H9 (cell line): ENCODE measurements at regions not wholly inside any gene's neighbourhood (a gene's known extent, or its start where the extent isn't known, plus 50 kb on each side); places are given as distances from the start of the nearest gene placed in this dataset.

Source experiments
- DNase-seq: peaks from one replicate; pipeline ENCODE4 v3.0.0-alpha.2; 2017
- H2AFZ ChIP-seq: one replicate; pipeline ENCODE4 v1.6.1; 2013; ENCODE audit warnings: mild to moderate bottlenecking, low read length, control low read depth, moderate library complexity
- H2AK5ac ChIP-seq: 2 replicates; pipeline ENCODE4 v1.6.1; 2013; ENCODE audit warnings: low read length, control low read depth, mixed read lengths; ENCODE audit not compliant: insufficient read length
- H2BK120ac ChIP-seq: one replicate; pipeline ENCODE4 v1.6.1; 2013; ENCODE audit warnings: low read depth, mild to moderate bottlenecking, low read length, control low read depth, inconsistent platforms; ENCODE audit not compliant: poor library complexity, severe bottlenecking
- H2BK12ac ChIP-seq: 2 replicates; pipeline ENCODE4 v1.6.1; 2013; ENCODE audit warnings: low read length, control low read depth, mixed read lengths, low read depth; ENCODE audit not compliant: insufficient read length
- H2BK15ac ChIP-seq: 2 replicates; pipeline ENCODE4 v1.6.1; 2013; ENCODE audit warnings: low read depth, low read length, control low read depth
- H2BK20ac ChIP-seq: one replicate; pipeline ENCODE4 v1.6.1; 2013; ENCODE audit warnings: low read depth, mild to moderate bottlenecking, low read length, control low read depth, inconsistent platforms; ENCODE audit not compliant: poor library complexity, severe bottlenecking
- H2BK5ac ChIP-seq: 2 replicates; pipeline ENCODE4 v1.6.1; 2013; ENCODE audit warnings: low read length, control low read depth, mixed read lengths; ENCODE audit not compliant: insufficient read length
- H3K14ac ChIP-seq: 2 replicates; pipeline ENCODE4 v1.6.1; 2013; ENCODE audit warnings: low read length, control low read depth; ENCODE audit not compliant: insufficient read depth
- H3K18ac ChIP-seq: 2 replicates; pipeline ENCODE4 v1.6.1; 2013; ENCODE audit warnings: low read depth, mild to moderate bottlenecking, mixed read lengths, low read length, control low read depth; ENCODE audit not compliant: insufficient read length
- H3K23ac ChIP-seq: 2 replicates; pipeline ENCODE4 v1.6.1; 2013; ENCODE audit warnings: low read length, control low read depth, mixed read lengths, low read depth; ENCODE audit not compliant: insufficient read length
- H3K23me2 ChIP-seq: 2 replicates; pipeline ENCODE4 v1.6.1; 2013; ENCODE audit warnings: low read depth, mild to moderate bottlenecking, mixed read lengths, low read length, control low read depth; ENCODE audit not compliant: insufficient read length, poor library complexity, severe bottlenecking
- H3K27ac ChIP-seq: 2 replicates; pipeline ENCODE4 v1.5.1; 2013; ENCODE audit warnings: low read length, control low read depth, mixed read lengths, low read depth; ENCODE audit not compliant: insufficient read length
- H3K27me3 ChIP-seq: 2 replicates; pipeline ENCODE4 v1.6.1; 2013; ENCODE audit warnings: low read length, control low read depth, inconsistent platforms; ENCODE audit not compliant: insufficient read depth
- H3K4ac ChIP-seq: 2 replicates; pipeline ENCODE4 v1.6.1; 2013; ENCODE audit warnings: low read depth, mild to moderate bottlenecking, control low read depth, inconsistent platforms, low read length, moderate library complexity
- H3K4me1 ChIP-seq: 2 replicates; pipeline ENCODE4 v1.6.1; 2013; ENCODE audit warnings: low read length, control low read depth, inconsistent platforms; ENCODE audit not compliant: insufficient read depth
- H3K4me2 ChIP-seq: 2 replicates; pipeline ENCODE4 v1.6.1; 2013; ENCODE audit warnings: low read length, control low read depth, mixed read lengths; ENCODE audit not compliant: insufficient read length, insufficient read depth
- H3K56ac ChIP-seq: 2 replicates; pipeline ENCODE4 v1.6.1; 2013; ENCODE audit warnings: low read depth, mild to moderate bottlenecking, mixed read lengths, low read length, control low read depth; ENCODE audit not compliant: insufficient read length
- H3K79me1 ChIP-seq: 2 replicates; pipeline ENCODE4 v1.6.1; 2013; ENCODE audit warnings: low read depth, mild to moderate bottlenecking, moderate library complexity, low read length, control low read depth, inconsistent platforms; ENCODE audit not compliant: insufficient read depth, poor library complexity, severe bottlenecking
- H3K79me2 ChIP-seq: 2 replicates; pipeline ENCODE4 v1.6.1; 2013; ENCODE audit warnings: low read length, control low read depth, inconsistent platforms; ENCODE audit not compliant: insufficient read depth
- H3K9ac ChIP-seq: 2 replicates; pipeline ENCODE4 v1.6.1; 2013; ENCODE audit warnings: low read length, control low read depth, mixed read lengths; ENCODE audit not compliant: insufficient read length; ENCODE audit errors: extremely low read depth
- H3K9me3 ChIP-seq: one replicate; pipeline ENCODE4 v1.6.1; 2013; ENCODE audit warnings: low read depth, low read length, inconsistent platforms; ENCODE audit not compliant: control insufficient read depth
- H3T11ph ChIP-seq: one replicate; pipeline ENCODE4 v1.6.1; 2013; ENCODE audit warnings: mild to moderate bottlenecking, low read length, control low read depth, inconsistent platforms
- H4K20me1 ChIP-seq: one replicate; pipeline ENCODE4 v1.6.1; 2013; ENCODE audit not compliant: control insufficient read depth, insufficient read length, insufficient read depth
- H4K5ac ChIP-seq: 2 replicates; pipeline ENCODE4 v1.6.1; 2013; ENCODE audit warnings: low read depth, mild to moderate bottlenecking, mixed read lengths, low read length, control low read depth; ENCODE audit not compliant: insufficient read length
- H4K8ac ChIP-seq: replicated peaks from 2 replicates; pipeline ENCODE4 v1.6.1; 2013; ENCODE audit warnings: low read length, control low read depth, mixed read lengths, low read depth; ENCODE audit not compliant: insufficient read length
- H4K91ac ChIP-seq: 2 replicates; pipeline ENCODE4 v1.6.1; 2013; ENCODE audit warnings: low read depth, mild to moderate bottlenecking, moderate library complexity, mixed read lengths, low read length, control low read depth; ENCODE audit not compliant: insufficient read length
- H3K27ac Mint-ChIP-seq, 3 experiments: 2 replicates in 2 of 3; 3 replicates in 1 of 3; pipeline ENCODE4 v1.8.0; 2020 to 2021; ENCODE audit warnings: mixed read lengths in 3 of 3, mild to moderate bottlenecking in 1 of 3, moderate library complexity in 1 of 3
- H3K27me3 Mint-ChIP-seq: 2 replicates; pipeline ENCODE4 v1.8.0; 2021; ENCODE audit warnings: low read depth, mild to moderate bottlenecking, moderate library complexity, mixed read lengths
- H3K36me3 Mint-ChIP-seq, 3 experiments: 2 replicates in 2 of 3; 3 replicates in 1 of 3; pipeline ENCODE4 v1.8.0; 2020 to 2021; ENCODE audit warnings: low read depth in 3 of 3, mixed read lengths in 3 of 3; ENCODE audit not compliant: insufficient read depth in 1 of 3
- H3K4me1 Mint-ChIP-seq, 2 experiments: 2 replicates each; pipeline ENCODE4 v1.8.0; 2020; ENCODE audit warnings: mixed read lengths in 2 of 2
- H3K4me3 Mint-ChIP-seq, 2 experiments: 2 replicates in 1 of 2; 3 replicates in 1 of 2; pipeline ENCODE4 v1.8.0; 2020 to 2021; ENCODE audit warnings: mild to moderate bottlenecking in 2 of 2, mixed read lengths in 2 of 2, moderate library complexity in 1 of 2
- H3K9me3 Mint-ChIP-seq, 2 experiments: 2 replicates in 1 of 2; 3 replicates in 1 of 2; pipeline ENCODE4 v1.8.0; 2020; ENCODE audit warnings: mild to moderate bottlenecking in 2 of 2, mixed read lengths in 2 of 2, moderate library complexity in 1 of 2
- CTCF ChIP-seq: fragments of 200-600 bp; sonication (generic); conservative IDR thresholded peaks from 3 replicates; pipeline ENCODE4 v1.8.0; 2021; ENCODE audit warnings: antibody characterized with exemption, mild to moderate bottlenecking

GRCh38 chr3:7982126-7982525 is 519.5 kb upstream of the LMCD1 start:
- H3K36me3 Mint-ChIP-seq: no peaks in the 10 kb centered on the region
- DNase-seq: no peak

More at GRCh38 chr3:7982126-7982525, 519.5 kb upstream of the LMCD1 start:
- Histone ChIP-seq H4K20me1 (no peaks in the 10 kb centered on the region), H2BK20ac (no peak overlapping the region), H2AFZ (no peak overlapping the region), H3K4me1 (no peaks in the 10 kb centered on the region), H3K9me3 (no peaks in the 10 kb centered on the region), H3K18ac (no peak overlapping the region), H3K27me3 (no peaks in the 10 kb centered on the region), H3K27ac (no peak overlapping the region), H3K14ac (no peak overlapping the region), H3K23ac (no peak overlapping the region), H2BK5ac (no peak overlapping the region), H3K4me2 (no peak overlapping the region), H3K23me2 (no peaks in the 10 kb centered on the region), H3K79me2 (no peaks in the 10 kb centered on the region), H3T11ph (no peak overlapping the region), H4K5ac (no peak overlapping the region), H2BK12ac (no peak overlapping the region), H2BK15ac (no peak overlapping the region), H3K9ac (no peak overlapping the region), H3K56ac (no peak overlapping the region), H3K79me1 (no peaks in the 10 kb centered on the region), H4K91ac (no peak overlapping the region), H2BK120ac (no peak overlapping the region), H3K4ac (no peak overlapping the region), H4K8ac (no peak overlapping the region), H2AK5ac (no peak overlapping the region)
- H3K27ac Mint-ChIP-seq: no peak overlapping the region
- peaks cover 0 to 2% of the 10 kb centered on the region in 2 experiments; a peak in 1 of 5 replicates for H3K9me3 Mint-ChIP-seq
- H3K4me1 Mint-ChIP-seq: peaks cover 0 to 12% of the 10 kb centered on the region in 2 experiments; a peak in 1 of 4 replicates
- no peaks in the 10 kb centered on the region for H3K27me3 Mint-ChIP-seq
- TF ChIP-seq CTCF: no peak
- H3K4me3 Mint-ChIP-seq: no peak overlapping the region
